Activated T-helper 2 cell treated with anti-CD3 and anti-CD28 coated beads, Interferon-gamma antibody, Interleukin-2, Interleukin-4, amounts not matched to agents 10 μg/mL and 5 μg/mL and 100 μg/mL, durations not matched to agents 14 hours and 24 hours and 36 hours (primary cell): ENCODE measurements at regions not wholly inside any gene's neighbourhood (a gene's known extent, or its start where the extent isn't known, plus 50 kb on each side); places are given as distances from the start of the nearest gene placed in this dataset.

Experiments
- DNase-seq: peaks from one replicate; pipeline ENCODE4 v3.0.0; 2021; ENCODE audit warnings: low spot score
- H3K27ac Mint-ChIP-seq: one replicate; pipeline ENCODE4 v1.8.0; 2021; ENCODE audit warnings: mixed read lengths
- H3K27me3 Mint-ChIP-seq: one replicate; pipeline ENCODE4 v1.8.0; 2021; ENCODE audit warnings: low read depth, mixed read lengths
- H3K36me3 Mint-ChIP-seq: one replicate; pipeline ENCODE4 v1.8.0; 2021; ENCODE audit warnings: low read depth, mixed read lengths
- H3K4me1 Mint-ChIP-seq: one replicate; pipeline ENCODE4 v1.8.0; 2021; ENCODE audit warnings: low read depth, mixed read lengths
- H3K4me3 Mint-ChIP-seq: one replicate; pipeline ENCODE4 v1.8.0; 2021; ENCODE audit warnings: low read depth, mild to moderate bottlenecking, moderate library complexity, mixed read lengths
- H3K9me3 Mint-ChIP-seq: one replicate; pipeline ENCODE4 v1.8.0; 2021; ENCODE audit warnings: mixed read lengths
- intact Hi-C: fragments of 100-400 bp; cut with micrococcal nuclease; formaldehyde crosslinking; loops from one replicate; pipeline ENCODE4 v1.15.1; 2023

- Mint-ChIP-seq H3K4me1 (no peaks in the 10 kb centered on the region), H3K27ac (no peak overlapping the region), H3K4me3 (no peak overlapping the region), H3K27me3 (no peaks in the 10 kb centered on the region), H3K36me3 (no peaks in the 10 kb centered on the region), H3K9me3 (no peaks in the 10 kb centered on the region)
- DNase-seq: no peak
- intact Hi-C loops: no loop called here
Measured at GRCh38 chr1:201618905-201619304, 80.0 kb downstream of the NAV1 start.

GRCh38 chr1:201619513-201619912 is 80.6 kb downstream of the NAV1 start:
- no peaks in the 10 kb centered on the region for H3K36me3 Mint-ChIP-seq
- no peak overlapping the region for H3K27ac Mint-ChIP-seq
- intact Hi-C loops: no loop called here
- no peaks in the 10 kb centered on the region for H3K27me3 Mint-ChIP-seq
- DNase-seq: no peak
- H3K4me1 Mint-ChIP-seq: no peaks in the 10 kb centered on the region
- H3K9me3 Mint-ChIP-seq: no peaks in the 10 kb centered on the region
- no peak overlapping the region for H3K4me3 Mint-ChIP-seq

- DNase-seq: no peak
- Mint-ChIP-seq H3K36me3 (no peaks in the 10 kb centered on the region), H3K9me3 (no peaks in the 10 kb centered on the region), H3K27ac (no peak overlapping the region), H3K27me3 (no peaks in the 10 kb centered on the region), H3K4me3 (no peak overlapping the region), H3K4me1 (no peaks in the 10 kb centered on the region)
- intact Hi-C loops: no loop called here
Measured at GRCh38 chr1:201622353-201622752, 83.4 kb downstream of the NAV1 start.

- Mint-ChIP-seq H3K4me1 (no peaks in the 10 kb centered on the region), H3K27me3 (no peaks in the 10 kb centered on the region), H3K36me3 (no peaks in the 10 kb centered on the region), H3K9me3 (no peaks in the 10 kb centered on the region), H3K27ac (no peak overlapping the region), H3K4me3 (no peak overlapping the region)
- intact Hi-C loops: no loop called here
- no peak for DNase-seq
Measured at GRCh38 chr1:201622824-201623223, 83.9 kb downstream of the NAV1 start.

GRCh38 chr1:201624741-201625225 is 85.9 kb downstream of the NAV1 start:
- Mint-ChIP-seq H3K27me3 (no peaks in the 10 kb centered on the region), H3K27ac (no peak overlapping the region), H3K4me3 (no peak overlapping the region), H3K9me3 (no peaks in the 10 kb centered on the region), H3K4me1 (no peaks in the 10 kb centered on the region), H3K36me3 (no peaks in the 10 kb centered on the region)
- no peak for DNase-seq
- intact Hi-C loops: no loop called here

- intact Hi-C loops: no loop called here
- Mint-ChIP-seq H3K27ac (no peak overlapping the region), H3K36me3 (no peaks in the 10 kb centered on the region), H3K4me1 (no peaks in the 10 kb centered on the region), H3K9me3 (no peaks in the 10 kb centered on the region), H3K4me3 (no peak overlapping the region), H3K27me3 (no peaks in the 10 kb centered on the region)
- no peak for DNase-seq
Measured at GRCh38 chr1:201625226-201625761, 86.4 kb downstream of the NAV1 start.

GRCh38 chr1:201625851-201626251 is 86.9 kb downstream of the NAV1 start:
- Mint-ChIP-seq H3K9me3 (no peaks in the 10 kb centered on the region), H3K36me3 (no peaks in the 10 kb centered on the region), H3K27me3 (no peaks in the 10 kb centered on the region), H3K27ac (no peak overlapping the region), H3K4me3 (no peak overlapping the region), H3K4me1 (no peaks in the 10 kb centered on the region)
- DNase-seq: no peak
- intact Hi-C loops: no loop called here

- H3K27ac Mint-ChIP-seq: no peak overlapping the region
- H3K4me1 Mint-ChIP-seq: no peaks in the 10 kb centered on the region
- no peaks in the 10 kb centered on the region for H3K9me3 Mint-ChIP-seq
- no peak overlapping the region for H3K4me3 Mint-ChIP-seq
- intact Hi-C loops: no loop called here
- no peak for DNase-seq
- H3K27me3 Mint-ChIP-seq: no peaks in the 10 kb centered on the region
- no peaks in the 10 kb centered on the region for H3K36me3 Mint-ChIP-seq
Measured at GRCh38 chr1:201626629-201627275, 87.8 kb downstream of the NAV1 start.

- Mint-ChIP-seq H3K36me3 (no peaks in the 10 kb centered on the region), H3K9me3 (no peaks in the 10 kb centered on the region), H3K27ac (no peak overlapping the region), H3K27me3 (peaks cover 1% of the 10 kb centered on the region), H3K4me3 (no peak overlapping the region), H3K4me1 (no peaks in the 10 kb centered on the region)
- no peak for DNase-seq
- intact Hi-C loops: no loop called here
Measured at GRCh38 chr1:201628490-201628889, 89.6 kb downstream of the NAV1 start.

GRCh38 chr1:201630582-201630981 is 91.7 kb downstream of the NAV1 start:
- Mint-ChIP-seq H3K36me3 (no peaks in the 10 kb centered on the region), H3K9me3 (no peaks in the 10 kb centered on the region), H3K27me3 (peaks cover 2% of the 10 kb centered on the region), H3K27ac (no peak overlapping the region), H3K4me3 (no peak overlapping the region), H3K4me1 (no peaks in the 10 kb centered on the region)
- no peak for DNase-seq
- intact Hi-C loops: no loop called here

- H3K4me1 Mint-ChIP-seq: no peaks in the 10 kb centered on the region
- no peaks in the 10 kb centered on the region for H3K9me3 Mint-ChIP-seq
Measured at GRCh38 chr1:201631037-201631436, 92.1 kb downstream of the NAV1 start.

GRCh38 chr1:201632364-201632952 is 93.5 kb downstream of the NAV1 start:
- intact Hi-C loops: no loop called here
- no peaks in the 10 kb centered on the region for H3K36me3 Mint-ChIP-seq
- H3K4me1 Mint-ChIP-seq: no peaks in the 10 kb centered on the region
- no peak for DNase-seq
- peaks cover 2% of the 10 kb centered on the region for H3K27me3 Mint-ChIP-seq
- no peak overlapping the region for H3K27ac Mint-ChIP-seq
- no peaks in the 10 kb centered on the region for H3K9me3 Mint-ChIP-seq
- no peak overlapping the region for H3K4me3 Mint-ChIP-seq

More at GRCh38 chr1:201631037-201631436, 92.1 kb downstream of the NAV1 start:
- Mint-ChIP-seq H3K4me3 (no peak overlapping the region), H3K36me3 (no peaks in the 10 kb centered on the region), H3K27me3 (peaks cover 2% of the 10 kb centered on the region), H3K27ac (no peak overlapping the region)
- DNase-seq: no peak
- intact Hi-C loops: no loop called here

GRCh38 chr1:201633297-201633696 is 94.4 kb downstream of the NAV1 start:
- Mint-ChIP-seq H3K4me1 (no peaks in the 10 kb centered on the region), H3K4me3 (no peak overlapping the region), H3K27ac (no peak overlapping the region), H3K36me3 (no peaks in the 10 kb centered on the region), H3K9me3 (no peaks in the 10 kb centered on the region), H3K27me3 (peaks cover 2% of the 10 kb centered on the region)
- intact Hi-C loops: no loop called here
- DNase-seq: no peak
